PC-9 (cell line): ENCODE measurements at regions not wholly inside any gene's neighbourhood (a gene's known extent, or its start where the extent isn't known, plus 50 kb on each side); places are given as distances from the start of the nearest gene placed in this dataset.

Experiments
- BruUV-seq: library from RNA; stranded (reverse); fragments of 400-500 nt; replicated peaks from 2 replicates; lab custom pipeline; 2021; lab: Mats Ljungman, UMichigan
- CTCF ChIA-PET: fragments of 300-600 bp; sonication (Branson Sonifier 250); formaldehyde crosslinking; loops from one replicate; lab custom pipeline; 2022; ENCODE audit warnings: antibody characterized with exemption; lab: Charles Lee
- POLR2A ChIA-PET: fragments of 300-600 bp; sonication (Branson Sonifier 250); formaldehyde crosslinking; loops from one replicate; lab custom pipeline; 2022; ENCODE audit warnings: antibody characterized with exemption; ENCODE audit not compliant: unreplicated experiment; lab: Charles Lee
- DNase-seq, 2 experiments: peaks; one replicate each; pipeline versions ENCODE4 v3.0.0 to v3.0.0-alpha.2; 2015 to 2022; ENCODE audit warnings: mixed read lengths in 1 of 2
- H2AFZ ChIP-seq: fragments of 200-600 bp; sonication (generic); 2 replicates; pipeline ENCODE4 v1.8.1; 2017; ENCODE audit warnings: antibody characterized with exemption
- H3F3A ChIP-seq: fragments of 200-600 bp; sonication (generic); 2 replicates; pipeline ENCODE4 v1.8.1; 2017; ENCODE audit warnings: antibody characterized with exemption, mild to moderate bottlenecking, low read depth; ENCODE audit not compliant: insufficient read depth
- H3K27ac ChIP-seq: fragments of 200-600 bp; sonication (generic); 2 replicates; pipeline ENCODE4 v1.6.1; 2016; ENCODE audit warnings: mixed run types
- H3K27me3 ChIP-seq: fragments of 200-600 bp; sonication (generic); 2 replicates; pipeline ENCODE4 v1.6.1; 2016; ENCODE audit warnings: low read depth, mixed run types; ENCODE audit not compliant: insufficient read depth
- H3K36me3 ChIP-seq: fragments of 200-600 bp; sonication (generic); 2 replicates; pipeline ENCODE4 v1.6.1; 2016; ENCODE audit warnings: low read depth, mixed run types
- H3K4me1 ChIP-seq: fragments of 200-600 bp; sonication (generic); replicated peaks from 2 replicates; pipeline ENCODE4 v1.6.1; 2016; ENCODE audit warnings: mixed run types; ENCODE audit not compliant: insufficient read depth
- H3K4me2 ChIP-seq: fragments of 200-600 bp; sonication (generic); 2 replicates; pipeline ENCODE4 v1.6.1; 2017; ENCODE audit warnings: mixed run types
- H3K4me3 ChIP-seq: fragments of 200-600 bp; sonication (generic); 2 replicates; pipeline ENCODE4 v1.6.1; 2016; ENCODE audit warnings: mixed run types
- H3K79me2 ChIP-seq: fragments of 200-600 bp; sonication (generic); 2 replicates; pipeline ENCODE4 v1.6.1; 2017; ENCODE audit warnings: low read depth, mixed run types
- H3K9me2 ChIP-seq: fragments of 200-600 bp; sonication (generic); 2 replicates; pipeline ENCODE4 v1.8.1; 2017; ENCODE audit warnings: mild to moderate bottlenecking; ENCODE audit not compliant: insufficient read depth
- H3K9me3 ChIP-seq: fragments of 200-600 bp; sonication (generic); 2 replicates; pipeline ENCODE4 v1.8.1; 2016; ENCODE audit warnings: low read depth; ENCODE audit not compliant: insufficient read depth
- H4K20me1 ChIP-seq: fragments of 200-600 bp; sonication (generic); 2 replicates; pipeline ENCODE4 v1.8.1; 2017; ENCODE audit not compliant: insufficient read depth
- CTCF ChIP-seq: fragments of 200-600 bp; sonication (generic); conservative IDR thresholded peaks from 2 replicates; pipeline ENCODE4 v1.6.1; 2017; ENCODE audit warnings: mixed run types, antibody characterized with exemption, mild to moderate bottlenecking, moderate library complexity
- EZH2 ChIP-seq: fragments of 200-600 bp; sonication (generic); IDR thresholded peaks from 2 replicates; pipeline ENCODE4 v1.8.0; 2017; ENCODE audit warnings: antibody characterized with exemption, low read depth
- intact Hi-C: fragments of 100-400 bp; cut with micrococcal nuclease; formaldehyde crosslinking; loops from one replicate; pipeline ENCODE4 v1.10.0; 2022; ENCODE audit not compliant: unreplicated experiment

DNA sequence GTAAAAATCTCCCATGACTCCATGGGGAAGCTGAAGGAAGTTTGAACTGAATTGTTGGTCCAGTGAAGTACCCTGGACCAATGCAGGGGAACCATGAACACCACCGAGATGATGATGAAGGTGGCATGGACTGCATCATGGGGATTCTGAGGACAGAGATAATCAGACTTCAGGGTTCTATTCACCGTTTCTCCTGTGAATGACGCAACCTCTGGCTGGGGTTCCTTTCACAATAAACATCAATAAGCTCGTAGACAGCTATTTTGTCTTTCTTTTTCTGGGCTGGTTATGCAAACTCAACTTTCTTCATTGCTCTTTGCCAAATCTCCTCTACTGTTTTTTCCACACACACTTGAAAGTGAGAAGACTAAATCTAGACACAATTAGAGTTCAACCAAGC, 87.9 kb upstream of the NKX2-2 start:
- Histone ChIP-seq H3K27ac (no peak overlapping the region), H3K27me3 (peaks cover 3% of the 10 kb centered on the region), H3K4me1 (no peaks in the 10 kb centered on the region), H3K4me2 (no peak overlapping the region), H3K4me3 (no peak overlapping the region), H3K36me3 (no peaks in the 10 kb centered on the region), H3K79me2 (no peaks in the 10 kb centered on the region), H2AFZ (no peak overlapping the region), H3K9me3 (no peaks in the 10 kb centered on the region; the same call in 1 of the 2 replicates), H3F3A (no peaks in the 10 kb centered on the region), H4K20me1 (no peaks in the 10 kb centered on the region), H3K9me2 (no peaks in the 10 kb centered on the region)
- no peak for DNase-seq
- ChIA-PET CTCF (no interaction called here), POLR2A (no interaction called here)
- TF ChIP-seq CTCF (no peak), EZH2 (no peak)
- BruUV-seq: no TSS peak
- intact Hi-C loops: no loop called here

GRCh38 chr20:21586682-21587081, 72.8 kb upstream of the NKX2-2 start:
- ChIA-PET POLR2A (no interaction called here), CTCF (no interaction called here)
- Histone ChIP-seq H3F3A (no peaks in the 10 kb centered on the region), H3K9me2 (no peaks in the 10 kb centered on the region), H3K36me3 (no peaks in the 10 kb centered on the region), H3K4me1 (no peaks in the 10 kb centered on the region), H4K20me1 (no peaks in the 10 kb centered on the region), H3K4me3 (no peak overlapping the region), H3K9me3 (no peaks in the 10 kb centered on the region), H2AFZ (no peak overlapping the region), H3K4me2 (no peak overlapping the region), H3K79me2 (no peaks in the 10 kb centered on the region), H3K27me3 (peaks cover 26% of the 10 kb centered on the region), H3K27ac (no peak overlapping the region)
- intact Hi-C loops: no loop called here
- no peak for TF ChIP-seq CTCF
- TF ChIP-seq EZH2: no peak
- no TSS peak for BruUV-seq
- DNase-seq: no peak

- Histone ChIP-seq H4K20me1 (no peaks in the 10 kb centered on the region; the same call in 1 of the 2 replicates), H3K79me2 (no peaks in the 10 kb centered on the region), H3K27ac (no peak overlapping the region), H3K36me3 (no peaks in the 10 kb centered on the region), H2AFZ (0 out of 2 replicates have a peak overlapping the region, but pooled peaks have one; percentile 32), H3K9me2 (no peaks in the 10 kb centered on the region), H3K4me3 (no peak overlapping the region), H3K4me1 (no peaks in the 10 kb centered on the region), H3K27me3 (peaks cover 55% of the 10 kb centered on the region), H3K9me3 (no peaks in the 10 kb centered on the region), H3K4me2 (no peak overlapping the region), H3F3A (no peaks in the 10 kb centered on the region)
- intact Hi-C loops: no loop called here
- no TSS peak for BruUV-seq
- no peak for DNase-seq
- ChIA-PET CTCF (no interaction called here), POLR2A (no interaction called here)
- no peak for TF ChIP-seq EZH2
- no peak for TF ChIP-seq CTCF
Observed at GRCh38 chr20:21583486-21584168, 69.8 kb upstream of the NKX2-2 start.
